Epithelial cell of proximal tubule (primary cell): ENCODE measurements at regions not wholly inside any gene's neighbourhood (a gene's known extent, or its start where the extent isn't known, plus 50 kb on each side); places are given as distances from the start of the nearest gene placed in this dataset.
"Not testable (repeated sequence)": the region's sequence is repeated elsewhere in the genome, so short reads cannot be mapped to it uniquely, and the experiment has no call there.

Experiments used
- DNase-seq: peaks from one replicate; pipeline ENCODE4 v3.0.0-alpha.2; 2011; ENCODE audit warnings: low read depth
- H3K4me3 ChIP-seq: 2 replicates; pipeline ENCODE4 v1.5.1; 2011; ENCODE audit warnings: low read depth, mild to moderate bottlenecking, low read length
- TF ChIP-seq, protein P1 (sequence below): conservative IDR thresholded peaks from 2 replicates; pipeline ENCODE4 v1.5.1; 2012; ENCODE audit warnings: low read depth, mild to moderate bottlenecking, low read length

DNA sequence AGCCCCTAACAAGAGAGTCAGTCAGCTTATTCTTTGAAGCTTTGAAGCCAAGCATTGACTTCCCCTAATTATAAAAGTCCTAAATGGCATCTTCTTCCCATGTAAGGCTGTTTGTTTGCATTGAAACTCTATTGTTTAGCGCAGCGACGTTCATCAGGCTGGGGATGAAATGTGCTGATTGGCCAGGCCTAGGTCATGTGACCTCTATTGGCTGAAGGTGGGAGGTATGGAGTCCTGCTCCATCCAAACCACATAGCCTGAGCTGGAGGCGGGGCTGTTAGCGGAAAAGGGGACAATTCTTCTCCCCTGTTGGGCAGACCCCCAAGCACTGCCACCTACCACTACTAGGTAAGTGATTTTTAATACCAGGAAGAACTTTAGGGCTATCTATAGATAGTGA is 145.3 kb upstream of the PRR23C start:
- no peak for DNase-seq
- TF ChIP-seq, protein P1, sequence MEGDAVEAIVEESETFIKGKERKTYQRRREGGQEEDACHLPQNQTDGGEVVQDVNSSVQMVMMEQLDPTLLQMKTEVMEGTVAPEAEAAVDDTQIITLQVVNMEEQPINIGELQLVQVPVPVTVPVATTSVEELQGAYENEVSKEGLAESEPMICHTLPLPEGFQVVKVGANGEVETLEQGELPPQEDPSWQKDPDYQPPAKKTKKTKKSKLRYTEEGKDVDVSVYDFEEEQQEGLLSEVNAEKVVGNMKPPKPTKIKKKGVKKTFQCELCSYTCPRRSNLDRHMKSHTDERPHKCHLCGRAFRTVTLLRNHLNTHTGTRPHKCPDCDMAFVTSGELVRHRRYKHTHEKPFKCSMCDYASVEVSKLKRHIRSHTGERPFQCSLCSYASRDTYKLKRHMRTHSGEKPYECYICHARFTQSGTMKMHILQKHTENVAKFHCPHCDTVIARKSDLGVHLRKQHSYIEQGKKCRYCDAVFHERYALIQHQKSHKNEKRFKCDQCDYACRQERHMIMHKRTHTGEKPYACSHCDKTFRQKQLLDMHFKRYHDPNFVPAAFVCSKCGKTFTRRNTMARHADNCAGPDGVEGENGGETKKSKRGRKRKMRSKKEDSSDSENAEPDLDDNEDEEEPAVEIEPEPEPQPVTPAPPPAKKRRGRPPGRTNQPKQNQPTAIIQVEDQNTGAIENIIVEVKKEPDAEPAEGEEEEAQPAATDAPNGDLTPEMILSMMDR, result no peak
- no peak overlapping the region for H3K4me3 ChIP-seq

DNA sequence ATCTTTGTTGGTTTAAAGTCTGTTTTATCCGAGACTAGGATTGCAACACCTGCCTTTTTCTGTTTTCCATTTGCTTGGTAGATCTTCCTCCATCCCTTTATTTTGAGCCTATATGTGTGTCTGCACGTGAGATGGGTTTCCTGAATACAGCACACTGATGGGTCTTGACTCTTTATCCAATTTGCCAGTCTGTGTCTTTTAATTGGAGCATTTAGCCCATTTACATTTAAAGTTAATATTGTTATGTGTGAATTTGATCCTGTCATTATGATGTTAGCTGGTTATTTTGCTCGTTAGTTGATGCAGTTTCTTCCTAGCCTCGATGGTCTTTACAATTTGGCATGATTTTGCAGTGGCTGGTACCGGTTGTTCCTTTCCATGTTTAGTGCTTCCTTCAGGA is 149.4 kb upstream of the MRPS22 start:
- DNase-seq, H3K4me3 ChIP-seq: not testable (repeated sequence)

DNA sequence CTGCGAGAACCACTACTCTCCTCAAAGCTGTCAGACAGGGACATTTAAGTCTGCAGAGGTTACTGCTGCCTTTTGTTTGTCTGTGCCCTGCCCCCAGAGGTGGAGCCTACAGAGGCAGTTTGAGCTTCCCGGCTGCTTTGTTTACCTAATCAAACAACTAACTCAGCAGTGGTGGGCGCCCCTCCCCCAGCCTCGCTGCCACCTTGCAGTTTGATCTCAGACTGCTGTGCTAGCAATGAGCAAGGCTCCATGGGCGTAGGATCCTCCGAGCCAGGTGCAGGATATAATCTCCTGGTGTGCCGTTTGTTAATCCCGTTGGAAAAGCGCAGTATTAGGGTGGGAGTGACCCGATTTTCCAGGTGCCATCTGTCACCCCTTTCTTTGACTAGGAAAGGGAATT is 147.7 kb upstream of the MRPS22 start:
- DNase-seq, H3K4me3 ChIP-seq: not testable (repeated sequence)

DNA sequence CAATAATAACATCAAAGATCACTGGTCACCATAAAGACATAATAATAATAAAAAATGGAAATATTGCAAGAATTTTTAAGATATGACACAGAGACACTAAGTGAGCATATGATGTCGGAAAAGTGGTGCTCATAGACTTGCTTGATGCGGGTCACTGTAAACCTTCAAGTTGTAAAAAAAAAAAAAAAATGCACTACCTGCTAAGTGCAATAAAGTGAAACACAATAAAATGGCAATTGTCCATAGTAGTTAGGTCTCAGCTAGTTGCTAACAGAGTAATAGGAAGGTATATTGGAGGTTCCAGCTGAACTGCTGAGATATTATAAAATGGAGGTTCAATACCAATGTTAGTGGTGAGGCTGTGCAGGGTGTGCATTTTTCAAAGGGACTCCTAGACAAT is 146.6 kb upstream of the MRPS22 start:
- TF ChIP-seq, protein P1, result no peak
- H3K4me3 ChIP-seq, result no peak overlapping the region
- DNase-seq, result no peak

DNA sequence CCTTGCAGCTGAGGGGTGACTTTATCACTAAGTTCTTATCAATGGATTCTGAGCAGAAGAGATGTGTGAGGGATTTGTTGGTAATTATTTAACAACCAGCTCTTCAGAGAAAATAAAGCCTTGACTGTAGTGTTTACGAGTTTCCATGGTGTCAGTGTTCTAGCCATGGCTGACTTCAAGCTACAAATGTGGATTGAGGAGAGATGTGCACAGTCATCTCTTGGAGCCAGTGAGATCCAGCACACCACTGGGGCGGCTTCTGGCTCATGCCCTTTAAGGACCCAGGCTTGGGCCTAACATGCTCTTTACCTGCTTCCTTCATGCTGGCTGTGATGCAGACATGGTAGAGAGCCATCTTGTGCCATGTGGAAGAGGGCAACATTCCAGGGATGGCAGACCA is 145.6 kb upstream of the MRPS22 start:
- TF ChIP-seq, protein P1, result no peak
- no peak overlapping the region for H3K4me3 ChIP-seq
- DNase-seq, result no peak

DNA sequence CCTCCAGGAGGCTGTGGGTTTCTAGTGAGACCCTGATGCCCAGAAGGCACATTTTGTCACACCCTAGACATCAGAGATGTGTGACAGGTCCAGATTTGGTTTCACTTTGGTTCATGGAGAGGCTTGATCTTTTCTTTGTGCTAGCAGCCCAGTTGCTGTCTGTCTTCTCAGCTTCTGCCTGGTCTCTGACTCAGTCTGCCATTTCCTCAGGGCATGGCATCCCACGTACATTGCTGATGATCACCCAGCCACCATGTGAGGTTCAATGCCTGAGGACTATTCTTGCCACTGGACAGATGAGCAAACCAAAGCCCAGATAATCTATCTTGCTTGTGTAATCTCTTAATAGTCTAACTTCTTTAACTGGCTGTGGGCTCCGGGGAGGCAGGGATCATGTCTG is 144.9 kb upstream of the MRPS22 start:
- TF ChIP-seq, protein P1, result no peak
- no peak overlapping the region for H3K4me3 ChIP-seq
- no peak for DNase-seq

DNA sequence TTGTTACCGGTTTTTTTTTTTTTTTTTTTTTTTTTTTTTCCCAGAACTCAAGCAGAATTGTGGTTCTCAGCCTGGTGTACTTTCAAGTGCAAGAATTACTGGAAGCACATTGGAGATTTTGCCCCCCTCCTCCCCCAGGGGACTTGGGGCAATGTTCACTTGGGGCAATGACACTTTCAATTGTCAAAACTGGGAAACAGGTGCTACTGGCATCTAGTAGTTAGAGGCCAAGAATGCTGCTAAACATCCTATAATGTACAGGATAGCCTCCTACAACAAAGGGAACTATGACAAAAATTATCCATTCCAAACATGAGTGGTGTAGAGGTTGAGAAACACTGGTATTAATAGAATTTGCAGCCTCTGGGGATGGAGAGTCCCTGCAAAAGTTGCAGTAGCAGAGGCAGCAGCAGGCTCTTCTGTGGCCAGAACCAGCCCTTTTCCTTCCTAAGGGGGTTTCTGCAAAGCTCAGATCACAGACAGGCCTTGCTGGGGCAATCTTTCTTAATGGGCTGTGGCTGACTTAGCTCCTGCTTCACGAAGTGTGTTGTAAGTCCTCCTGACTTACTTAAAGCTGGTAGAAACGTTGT is 144.3 kb upstream of the MRPS22 start:
- H3K4me3 ChIP-seq, result no peak overlapping the region
- TF ChIP-seq, protein P1, result no peak
- DNase-seq, result no peak

DNA sequence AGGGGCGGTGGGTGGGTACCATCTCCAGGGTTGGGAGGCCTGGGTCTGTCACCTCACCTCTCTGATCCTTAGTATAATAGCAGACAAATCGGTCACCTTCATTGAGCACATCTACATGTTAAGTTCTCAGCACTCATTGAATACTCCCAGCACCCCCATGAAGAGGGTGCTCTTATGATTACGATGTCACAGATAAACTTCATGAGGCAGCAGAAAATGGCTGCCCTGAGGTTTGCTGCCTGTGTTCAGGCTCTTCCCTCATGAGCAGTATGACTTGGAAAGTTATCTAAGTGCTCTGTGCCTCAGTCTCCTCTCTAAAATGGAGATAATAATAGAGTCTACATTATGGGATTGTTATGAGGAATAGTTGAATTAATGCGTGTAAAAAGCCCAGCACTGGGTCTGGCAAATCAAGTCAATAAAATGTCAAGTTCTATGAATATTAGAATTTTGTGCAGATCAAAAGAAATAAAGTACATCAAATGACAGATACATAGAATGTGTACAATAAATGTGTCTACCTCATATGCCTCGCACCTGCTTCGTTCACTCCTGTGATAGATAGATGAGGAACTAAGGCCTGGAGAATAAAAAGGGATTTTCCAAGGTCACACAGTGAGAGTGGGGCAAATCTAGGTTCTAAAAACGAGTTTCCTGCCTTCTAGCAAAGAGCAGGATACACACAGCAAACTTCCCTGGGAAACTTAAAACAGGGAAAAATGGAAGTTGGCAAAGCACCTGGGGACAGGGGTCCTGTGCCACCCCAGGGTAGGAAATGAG is 142.2 kb upstream of the MRPS22 start:
- no peak overlapping the region for H3K4me3 ChIP-seq
- DNase-seq, result no peak
- TF ChIP-seq, protein P1, result no peak
